GM21786 (cell line): ENCODE measurements at regions not wholly inside any gene's neighbourhood (a gene's known extent, or its start where the extent isn't known, plus 50 kb on each side); places are given as distances from the start of the nearest gene placed in this dataset.

Experiments used
- ATAC-seq: cut with Tn5 transposase; IDR thresholded peaks from one replicate; pipeline ENCODE4 v1.9.1; 2021; ENCODE audit not compliant: unreplicated experiment

- no peak for ATAC-seq
Measured at GRCh38 chr2:9771481-9772017, 71.7 kb upstream of the TAF1B start.

DNA sequence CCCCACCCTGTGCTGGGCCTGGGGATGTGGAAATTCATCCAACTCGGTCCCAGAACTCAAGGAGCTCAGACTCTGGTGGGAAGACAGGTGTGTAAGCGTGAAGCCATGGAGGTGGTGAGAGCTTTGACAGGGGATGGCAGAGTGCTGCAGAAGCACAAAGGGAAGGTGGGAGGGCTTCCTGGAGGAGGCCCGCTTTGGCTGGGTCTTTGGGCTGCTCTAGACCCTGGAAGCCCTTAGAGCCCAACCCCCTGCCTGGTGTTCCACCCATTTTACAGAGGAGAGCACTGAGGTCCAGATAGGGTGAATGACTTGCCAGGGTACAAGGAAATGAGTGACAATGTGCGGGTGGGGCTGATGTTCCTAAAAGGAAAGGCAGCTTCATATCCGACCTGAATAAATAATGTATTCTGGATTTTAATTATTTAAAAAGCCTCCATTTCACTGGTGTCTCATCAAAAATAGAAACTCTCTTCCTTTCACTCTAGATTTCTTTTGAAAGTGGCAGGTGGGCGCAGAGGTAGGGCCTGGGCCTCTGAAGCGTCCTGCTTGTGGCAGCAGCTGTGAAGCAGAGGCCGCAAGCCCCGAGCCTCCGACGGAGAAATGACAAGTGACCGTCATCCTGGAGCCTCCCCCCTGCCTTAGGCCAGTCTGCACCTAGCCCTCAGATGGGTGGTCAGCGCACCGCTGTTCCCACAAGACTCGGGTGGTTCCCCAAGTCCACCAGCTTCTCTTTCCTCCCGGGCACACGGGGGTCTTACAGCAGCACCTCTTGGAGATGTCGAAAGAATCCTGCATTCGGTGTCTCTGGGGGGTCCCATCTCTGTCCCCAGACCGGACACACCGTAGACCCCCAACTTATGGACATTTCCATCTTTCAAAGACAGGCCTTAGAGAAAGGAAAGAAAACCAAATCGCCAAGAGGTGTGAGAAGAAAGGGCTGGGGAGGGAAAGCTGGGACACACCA is 71.0 kb upstream of the TAF1B start:
- ATAC-seq = no peak

DNA sequence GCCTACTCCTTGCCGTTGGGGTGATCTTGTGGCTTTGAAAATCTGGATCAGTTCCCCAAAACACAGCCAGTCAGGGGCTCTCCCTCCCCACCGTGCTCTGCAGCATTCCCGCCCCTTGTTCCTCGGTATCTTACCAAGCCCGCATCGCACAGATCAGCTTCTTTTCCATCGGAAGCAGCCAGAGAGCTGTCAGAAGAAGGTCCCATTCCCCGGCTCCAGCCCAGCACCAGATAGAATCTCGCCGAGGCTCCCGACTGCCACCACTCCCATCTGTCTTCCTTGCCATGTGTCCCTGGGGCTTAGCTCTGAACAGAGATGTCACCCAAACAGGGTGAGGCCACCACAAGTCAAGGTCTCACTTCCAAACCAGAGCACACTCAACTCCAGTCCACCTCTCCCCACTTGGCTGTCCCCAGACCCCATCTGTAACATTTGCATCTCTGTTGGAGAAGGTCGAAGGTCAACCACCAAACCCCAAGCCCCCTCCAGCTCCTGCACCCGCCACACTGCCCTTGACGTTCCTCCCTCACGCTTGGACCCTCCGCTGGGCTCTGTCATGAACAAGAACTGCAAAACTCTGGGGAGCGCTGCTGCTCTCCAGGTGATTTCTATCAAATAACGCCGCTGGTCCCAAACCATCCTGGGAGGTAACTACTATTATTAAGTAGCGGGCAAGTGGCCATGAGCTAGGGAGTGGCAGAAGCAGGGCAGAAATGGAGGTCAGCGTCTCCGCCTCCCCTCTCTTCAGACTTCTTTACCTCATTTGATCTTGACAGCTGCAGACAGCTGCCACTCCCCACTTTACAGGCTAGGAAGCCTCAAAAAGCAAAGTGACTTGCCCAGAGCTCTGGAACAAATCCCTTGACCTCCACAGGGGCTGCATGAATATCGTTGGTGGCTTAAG is 70.0 kb upstream of the TAF1B start:
- ATAC-seq = no peak

DNA sequence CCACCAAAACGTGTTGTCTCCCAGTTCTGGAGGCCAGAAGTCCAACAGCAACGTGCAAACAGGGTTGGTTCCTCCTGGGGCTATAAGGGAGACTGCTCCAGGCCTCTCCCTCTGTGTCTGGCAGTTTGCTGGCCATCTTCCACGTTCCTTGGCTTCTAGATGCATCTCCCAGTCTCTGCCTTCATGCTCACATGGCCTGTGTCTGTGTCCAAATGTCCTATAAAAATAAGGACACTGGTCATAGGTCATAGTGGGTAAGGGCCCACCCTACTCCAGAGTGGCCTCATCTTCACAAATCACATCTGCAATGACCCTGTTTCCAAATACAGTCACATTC is 69.4 kb upstream of the TAF1B start:
- no peak for ATAC-seq

DNA sequence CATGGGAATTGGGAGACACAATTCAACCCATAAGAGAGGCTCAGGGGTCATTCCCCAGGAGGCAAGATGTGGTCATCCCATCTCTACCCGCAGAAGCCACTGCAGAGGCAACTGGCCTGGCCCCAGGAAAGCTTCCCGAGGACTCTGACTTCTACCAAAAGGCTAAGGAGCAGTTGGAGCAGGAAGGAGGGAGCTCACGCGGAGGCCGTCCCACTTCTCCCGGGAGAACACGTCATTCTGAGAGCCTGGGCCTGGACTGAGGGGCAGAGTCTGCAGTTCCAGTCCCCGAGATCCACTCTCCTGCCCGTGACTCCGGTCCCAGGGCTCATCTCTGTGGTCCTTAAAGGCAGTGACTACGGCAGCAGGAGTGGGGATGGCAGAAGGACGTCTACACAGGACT is 69.0 kb upstream of the TAF1B start:
- no peak for ATAC-seq

DNA sequence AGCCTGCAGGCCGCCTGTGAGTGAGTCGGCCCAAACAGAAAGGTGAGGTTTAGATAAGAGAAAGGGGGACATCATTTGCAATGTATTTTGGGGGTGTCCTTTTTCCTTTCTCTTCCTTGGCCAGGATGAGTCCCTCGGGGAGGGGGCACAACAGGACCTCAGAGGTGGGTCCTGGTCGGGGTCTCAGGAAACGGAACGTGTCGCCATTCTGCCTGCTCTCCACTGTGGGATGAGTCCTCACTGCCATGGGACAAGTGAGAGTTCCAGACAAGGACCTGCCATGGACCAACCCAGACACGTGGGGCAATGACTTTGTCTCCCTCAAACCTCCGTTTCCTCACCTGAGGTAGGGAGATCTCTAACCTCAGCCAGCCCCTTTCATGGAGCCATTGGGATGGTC is 67.9 kb upstream of the TAF1B start:
- ATAC-seq = no peak

- no peak for ATAC-seq
Measured at GRCh38 chr2:9775999-9776712, 67.1 kb upstream of the TAF1B start.

GRCh38 chr2:9777081-9777480 is 66.2 kb upstream of the TAF1B start:
- no peak for ATAC-seq

DNA sequence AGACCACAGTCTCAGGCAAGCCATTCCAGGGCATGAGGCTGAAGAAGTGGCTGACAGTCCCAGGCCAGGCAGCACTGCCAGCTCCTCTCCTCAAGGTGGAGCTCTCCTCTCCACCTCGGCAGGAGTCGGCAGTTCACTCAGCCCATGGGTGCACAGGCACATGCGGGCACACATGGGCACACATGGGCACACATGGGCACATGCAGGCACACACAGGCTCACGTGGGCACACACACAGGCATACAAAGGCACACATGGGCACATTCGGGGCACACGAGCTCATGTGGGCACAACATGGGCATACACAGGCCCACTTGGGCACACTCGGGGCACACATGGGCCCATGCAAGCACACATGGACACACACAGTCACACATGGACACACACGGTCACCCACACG is 65.3 kb upstream of the TAF1B start:
- ATAC-seq = no peak

- ATAC-seq = no peak
Measured at GRCh38 chr2:9778471-9779316, 64.6 kb upstream of the TAF1B start.

- ATAC-seq = peak; percentile 60
Measured at GRCh38 chr2:9779596-9780264, 63.5 kb upstream of the TAF1B start.

GRCh38 chr2:9780368-9781130 is 62.7 kb upstream of the TAF1B start:
- ATAC-seq = no peak

DNA sequence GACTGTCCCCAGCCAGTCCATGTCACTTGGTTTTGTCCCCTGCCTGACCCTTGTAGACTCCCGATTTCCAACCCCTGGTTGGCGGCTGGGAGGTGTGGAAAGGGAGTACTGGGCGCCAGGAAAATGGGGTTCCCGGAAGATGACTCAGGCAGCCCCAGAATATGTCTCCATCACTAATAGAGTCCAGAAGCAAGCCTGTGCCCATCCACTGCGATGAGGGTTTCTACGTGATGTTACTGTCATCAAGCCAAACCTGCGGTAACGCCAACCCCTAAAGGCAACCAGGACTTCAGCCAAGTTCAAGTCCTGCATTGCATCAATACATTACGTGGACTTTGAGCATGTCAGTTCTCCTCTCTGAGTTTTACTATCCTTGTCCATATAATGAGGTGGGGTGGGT is 62.0 kb upstream of the TAF1B start:
- no peak for ATAC-seq

- ATAC-seq = no peak
Measured at GRCh38 chr2:9782197-9782719, 61.0 kb upstream of the TAF1B start.

DNA sequence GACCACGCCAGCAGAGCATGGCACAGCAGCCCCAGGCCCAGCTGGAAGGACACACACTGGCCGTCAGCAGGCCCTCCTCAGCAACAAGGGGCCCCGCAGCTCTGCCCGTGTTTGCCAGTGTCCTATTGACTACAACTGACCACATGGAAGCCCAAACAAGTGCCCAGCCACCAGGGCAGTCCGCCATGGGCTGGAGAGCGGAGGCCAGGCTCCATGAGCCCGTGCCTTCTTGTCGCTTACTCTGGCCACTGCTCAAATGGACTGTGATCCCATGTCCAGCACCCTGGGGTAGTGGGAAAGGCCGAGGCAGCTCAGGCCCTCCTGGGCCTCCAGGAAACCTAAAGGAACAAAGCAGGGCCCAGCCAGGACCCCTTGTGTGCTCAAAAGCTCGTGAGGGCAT is 53.9 kb upstream of the TAF1B start:
- no peak for ATAC-seq

GRCh38 chr2:9790702-9791225 is 52.5 kb upstream of the TAF1B start:
- ATAC-seq = no peak

- ATAC-seq = no peak
Measured at GRCh38 chr2:9791711-9792110, 51.6 kb upstream of the TAF1B start.

- no peak for ATAC-seq
Measured at GRCh38 chr2:9793156-9793917, 49.9 kb upstream of the TAF1B start.
